Thyroid gland (tissue), 4 donors: ENCODE measurements at regions not wholly inside any gene's neighbourhood (a gene's known extent, or its start where the extent isn't known, plus 50 kb on each side); places are given as distances from the start of the nearest gene placed in this dataset.

Source experiments
- DNase-seq, 2 donors: peaks; one replicate each; pipeline ENCODE4 v3.0.0-alpha.2; 2019
- H3K27ac ChIP-seq, 3 donors: fragments of 200-600 bp; sonication (generic); 1 replicate in 2 of 3; 2 replicates in 1 of 3; pipeline ENCODE4 v1.5.1; 2016 to 2019; ENCODE audit warnings: mild to moderate bottlenecking in 1 of 3, moderate library complexity in 1 of 3
- H3K27me3 ChIP-seq: fragments of 200-600 bp; sonication (generic); one replicate; pipeline ENCODE4 v1.5.1; 2019
- H3K36me3 ChIP-seq, 2 donors: fragments of 200-600 bp; sonication (generic); one replicate each; pipeline ENCODE4 v1.5.1; 2016 to 2019
- H3K4me1 ChIP-seq, 2 donors: fragments of 200-600 bp; sonication (generic); one replicate each; pipeline ENCODE4 v1.5.1; 2017 to 2019
- H3K4me3 ChIP-seq, 3 donors: fragments of 200-600 bp; sonication (generic); replicated peaks in 1 of 3; 1 replicate in 2 of 3; 2 replicates in 1 of 3; pipeline ENCODE4 v1.5.1; 2016; ENCODE audit warnings: mild to moderate bottlenecking in 1 of 3
- H3K9me3 ChIP-seq: fragments of 200-600 bp; sonication (generic); one replicate; pipeline ENCODE4 v1.5.1; 2017
- CTCF ChIP-seq, 6 experiments: fragments of 200-600 bp in 3 of 6; fragments of 450-650 bp in 3 of 6; sonication (generic) in 3 of 6; IDR thresholded peaks; one replicate each; pipeline ENCODE4 v1.5.1; 2016 to 2019; ENCODE audit warnings: antibody characterized with exemption in 6 of 6, mild to moderate bottlenecking in 2 of 6, inconsistent platforms in 1 of 6, moderate library complexity in 1 of 6
- POLR2A ChIP-seq, 2 donors: fragments of 450-650 bp; IDR thresholded peaks; one replicate each; pipeline ENCODE4 v1.6.1; 2017; ENCODE audit warnings: antibody characterized with exemption in 2 of 2, mild to moderate bottlenecking in 2 of 2, moderate library complexity in 1 of 2
- WGBS, 2 donors: methylation state at CpG; one replicate each; pipeline ENCODE4 v1.1.5; 2017; 5-methylcytosine and 5-hydroxymethylcytosine counted together
- intact Hi-C: fragments of 100-400 bp; cut with DNase I; formaldehyde crosslinking; loops from one replicate; pipeline ENCODE4 v1.15.1; 2023

GRCh38 chr1:10863886-10864285 is 67.4 kb upstream of the CASZ1 start:
- no peaks in the 10 kb centered on the region for H3K36me3 ChIP-seq
- TF ChIP-seq POLR2A (IDR thresholded peaks at IDR 0.05) (no peak), CTCF (IDR thresholded peaks at IDR 0.05) (no peak)
- DNase-seq: no peak
- H3K4me1 ChIP-seq: peaks cover 9 to 11% of the 10 kb centered on the region in 2 donors
- no peak overlapping the region for H3K4me3 ChIP-seq
- no peak overlapping the region for H3K27ac ChIP-seq
- intact Hi-C loops: no loop called here
- no peaks in the 10 kb centered on the region for H3K9me3 ChIP-seq
- 54 to 61% methylated on average over 12 of the region's 12 CpGs for WGBS, 2 donors
- H3K27me3 ChIP-seq: no peaks in the 10 kb centered on the region

- Histone ChIP-seq H3K36me3 (no peaks in the 10 kb centered on the region), H3K27me3 (no peaks in the 10 kb centered on the region), H3K9me3 (no peaks in the 10 kb centered on the region), H3K27ac (no peak overlapping the region), H3K4me3 (no peak overlapping the region), H3K4me1 (peaks cover 9 to 11% of the 10 kb centered on the region in 2 donors)
- no peak for TF ChIP-seq POLR2A (IDR thresholded peaks at IDR 0.05)
- no peak for TF ChIP-seq CTCF (IDR thresholded peaks at IDR 0.05)
- WGBS, 2 donors: 77 to 91% methylated on average over 9 of the region's 9 CpGs
- intact Hi-C loops: loop anchor here (5.0 kb wide), 2 partner anchors 352 to 372 kb away; no protein-coding TSS in a partner anchor
- DNase-seq: no peak
Measured at GRCh38 chr1:10864776-10865175, 68.3 kb upstream of the CASZ1 start.

GRCh38 chr1:10865518-10866320 is 69.3 kb upstream of the CASZ1 start:
- Histone ChIP-seq H3K27me3 (no peaks in the 10 kb centered on the region), H3K36me3 (no peaks in the 10 kb centered on the region), H3K4me3 (no peak overlapping the region), H3K27ac (no peak overlapping the region), H3K4me1 (peaks cover 5 to 11% of the 10 kb centered on the region in 2 donors), H3K9me3 (no peaks in the 10 kb centered on the region)
- 58 to 66% methylated on average over 19 of the region's 19 CpGs for WGBS, 2 donors
- TF ChIP-seq CTCF (IDR thresholded peaks at IDR 0.05) (no peak), POLR2A (IDR thresholded peaks at IDR 0.05) (no peak)
- no peak for DNase-seq
- intact Hi-C loops: loop anchor here (5.0 kb wide), 2 partner anchors 353 to 373 kb away; no protein-coding TSS in a partner anchor

- peak in 1 of 2 donors; percentile 13 for DNase-seq
- WGBS, 2 donors: 10 to 16% methylated on average over 18 to 19 of the region's 31 CpGs
- no peak overlapping the region for H3K4me3 ChIP-seq
- H3K27ac ChIP-seq: no peak overlapping the region
- intact Hi-C loops: loop anchor here (5.0 kb wide), 2 partner anchors 354 to 374 kb away; no protein-coding TSS in a partner anchor
- H3K4me1 ChIP-seq: peaks cover 4 to 11% of the 10 kb centered on the region in 2 donors
- no peaks in the 10 kb centered on the region for H3K27me3 ChIP-seq
- no peaks in the 10 kb centered on the region for H3K9me3 ChIP-seq
- TF ChIP-seq CTCF (IDR thresholded peaks at IDR 0.05): no peak
- no peak for TF ChIP-seq POLR2A (IDR thresholded peaks at IDR 0.05)
- no peaks in the 10 kb centered on the region for H3K36me3 ChIP-seq
Measured at GRCh38 chr1:10866321-10867093, 70.1 kb upstream of the CASZ1 start.
